ENCODE measurements at regions not wholly inside any gene's neighbourhood (a gene's known extent, or its start where the extent isn't known, plus 50 kb on each side); places are given as distances from the start of the nearest gene placed in this dataset.

- Mint-ChIP-seq H3K9me3 (peaks cover 19% of the 10 kb centered on the region), H3K27ac (no peak overlapping the region), H3K4me1 (ENCODE audit: low read depth) (no peaks in the 10 kb centered on the region), H3K27me3 (ENCODE audit: insufficient read depth) (no peaks in the 10 kb centered on the region; the same call in 1 of the 2 replicates), H3K36me3 (ENCODE audit: low read depth) (peaks cover 14% of the 10 kb centered on the region), H3K4me3 (no peak overlapping the region)
- TF ChIP-seq CTCF (IDR thresholded peaks at IDR 0.05) = no peak
- DNase-seq = no peak
These were observed 344.7 kb upstream of the NETO1 start for GRCh38 chr18:73212442-73212841.

- Mint-ChIP-seq H3K27me3 (ENCODE audit: insufficient read depth) (no peaks in the 10 kb centered on the region; the same call in 1 of the 2 replicates), H3K4me3 (no peak overlapping the region), H3K36me3 (ENCODE audit: low read depth) (no peaks in the 10 kb centered on the region), H3K9me3 (no peaks in the 10 kb centered on the region; the same call in 1 of the 2 replicates), H3K4me1 (ENCODE audit: low read depth) (peaks cover 17% of the 10 kb centered on the region), H3K27ac (no peak overlapping the region)
- TF ChIP-seq CTCF (IDR thresholded peaks at IDR 0.05) = no peak
- no peak for DNase-seq
These were observed 334.2 kb upstream of the NETO1 start for GRCh38 chr18:73201940-73202339.

DNA sequence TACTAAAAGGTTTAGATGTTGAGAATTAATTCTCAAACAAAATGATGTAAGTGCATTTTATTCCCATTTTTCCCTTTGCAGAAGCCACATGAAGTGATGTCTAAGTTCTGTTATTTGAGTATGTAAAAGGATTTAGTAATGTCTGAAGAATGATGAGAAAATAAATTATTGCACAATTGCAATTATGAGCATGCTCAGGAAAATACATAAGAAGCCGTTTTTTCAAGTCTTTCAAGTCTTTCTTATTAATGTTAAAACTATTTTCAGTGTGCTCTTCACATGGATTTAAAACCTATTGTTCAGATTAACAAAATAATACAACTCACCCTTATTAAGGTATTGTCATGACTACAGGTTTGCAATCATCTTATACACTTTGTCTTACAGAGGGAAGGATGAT is 331.4 kb upstream of the NETO1 start:
- no peaks in the 10 kb centered on the region for H3K36me3 Mint-ChIP-seq (ENCODE audit: low read depth)
- peaks cover 17% of the 10 kb centered on the region for H3K4me1 Mint-ChIP-seq (ENCODE audit: low read depth)
- peak; percentile 27 for DNase-seq
- TF ChIP-seq CTCF (IDR thresholded peaks at IDR 0.05) = no peak
- no peak overlapping the region for H3K27ac Mint-ChIP-seq
- H3K9me3 Mint-ChIP-seq = no peaks in the 10 kb centered on the region; the same call in 1 of the 2 replicates
- H3K27me3 Mint-ChIP-seq (ENCODE audit: insufficient read depth) = no peaks in the 10 kb centered on the region; the same call in 1 of the 2 replicates
- H3K4me3 Mint-ChIP-seq = no peak overlapping the region

GRCh38 chr18:73189718-73190117 is 321.9 kb upstream of the NETO1 start:
- H3K27ac Mint-ChIP-seq = no peak overlapping the region
- H3K9me3 Mint-ChIP-seq = no peaks in the 10 kb centered on the region; the same call in 1 of the 2 replicates
- no peak for DNase-seq

DNA sequence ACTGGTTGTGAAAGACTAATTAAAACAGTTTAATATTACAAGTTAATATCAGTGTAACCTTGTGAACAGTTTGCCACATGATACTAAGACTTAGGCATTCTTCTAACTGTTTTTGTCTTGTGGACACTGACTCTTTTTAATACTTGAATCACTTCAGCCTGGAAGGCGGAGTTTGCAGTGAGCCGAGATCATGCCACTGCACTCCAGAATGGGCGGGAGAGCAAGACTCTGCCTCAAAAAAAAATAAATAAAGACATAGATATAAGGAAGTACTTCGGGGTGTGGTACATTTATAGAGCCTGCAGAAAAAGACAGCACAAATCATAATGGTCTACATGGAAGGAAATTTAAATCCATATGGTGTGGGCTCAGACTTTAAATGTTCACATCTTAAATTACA is 300.4 kb upstream of the NETO1 start:
- Mint-ChIP-seq H3K36me3 (ENCODE audit: low read depth) (no peaks in the 10 kb centered on the region), H3K9me3 (no peaks in the 10 kb centered on the region), H3K4me3 (no peak overlapping the region), H3K27ac (no peak overlapping the region), H3K4me1 (ENCODE audit: low read depth) (peaks cover 6% of the 10 kb centered on the region; the same call in 1 of the 2 replicates), H3K27me3 (ENCODE audit: insufficient read depth) (no peaks in the 10 kb centered on the region)
- no peak for DNase-seq
- TF ChIP-seq CTCF (IDR thresholded peaks at IDR 0.05) = no peak

More at GRCh38 chr18:73189718-73190117, 321.9 kb upstream of the NETO1 start:
- no peak overlapping the region for H3K4me3 Mint-ChIP-seq
- no peak for TF ChIP-seq CTCF (IDR thresholded peaks at IDR 0.05)
- peaks cover 2% of the 10 kb centered on the region; the same call in 1 of the 2 replicates for H3K27me3 Mint-ChIP-seq (ENCODE audit: insufficient read depth)
- peaks cover 5% of the 10 kb centered on the region; the same call in 1 of the 2 replicates for H3K36me3 Mint-ChIP-seq (ENCODE audit: low read depth)
- no peaks in the 10 kb centered on the region for H3K4me1 Mint-ChIP-seq (ENCODE audit: low read depth)

GRCh38 chr18:73164430-73164829 is 296.6 kb upstream of the NETO1 start:
- no peak for TF ChIP-seq CTCF (IDR thresholded peaks at IDR 0.05)
- no peak for DNase-seq
- H3K27ac Mint-ChIP-seq = no peak overlapping the region
- H3K4me1 Mint-ChIP-seq (ENCODE audit: low read depth) = peaks cover 36% of the 10 kb centered on the region
- no peaks in the 10 kb centered on the region for H3K9me3 Mint-ChIP-seq
- no peaks in the 10 kb centered on the region for H3K36me3 Mint-ChIP-seq (ENCODE audit: low read depth)
- no peak overlapping the region for H3K4me3 Mint-ChIP-seq
- no peaks in the 10 kb centered on the region for H3K27me3 Mint-ChIP-seq (ENCODE audit: insufficient read depth)

Measured in HFFc6 (cell line).